ENCODE measurements at regions not wholly inside any gene's neighbourhood (a gene's known extent, or its start where the extent isn't known, plus 50 kb on each side); places are given as distances from the start of the nearest gene placed in this dataset.

DNA sequence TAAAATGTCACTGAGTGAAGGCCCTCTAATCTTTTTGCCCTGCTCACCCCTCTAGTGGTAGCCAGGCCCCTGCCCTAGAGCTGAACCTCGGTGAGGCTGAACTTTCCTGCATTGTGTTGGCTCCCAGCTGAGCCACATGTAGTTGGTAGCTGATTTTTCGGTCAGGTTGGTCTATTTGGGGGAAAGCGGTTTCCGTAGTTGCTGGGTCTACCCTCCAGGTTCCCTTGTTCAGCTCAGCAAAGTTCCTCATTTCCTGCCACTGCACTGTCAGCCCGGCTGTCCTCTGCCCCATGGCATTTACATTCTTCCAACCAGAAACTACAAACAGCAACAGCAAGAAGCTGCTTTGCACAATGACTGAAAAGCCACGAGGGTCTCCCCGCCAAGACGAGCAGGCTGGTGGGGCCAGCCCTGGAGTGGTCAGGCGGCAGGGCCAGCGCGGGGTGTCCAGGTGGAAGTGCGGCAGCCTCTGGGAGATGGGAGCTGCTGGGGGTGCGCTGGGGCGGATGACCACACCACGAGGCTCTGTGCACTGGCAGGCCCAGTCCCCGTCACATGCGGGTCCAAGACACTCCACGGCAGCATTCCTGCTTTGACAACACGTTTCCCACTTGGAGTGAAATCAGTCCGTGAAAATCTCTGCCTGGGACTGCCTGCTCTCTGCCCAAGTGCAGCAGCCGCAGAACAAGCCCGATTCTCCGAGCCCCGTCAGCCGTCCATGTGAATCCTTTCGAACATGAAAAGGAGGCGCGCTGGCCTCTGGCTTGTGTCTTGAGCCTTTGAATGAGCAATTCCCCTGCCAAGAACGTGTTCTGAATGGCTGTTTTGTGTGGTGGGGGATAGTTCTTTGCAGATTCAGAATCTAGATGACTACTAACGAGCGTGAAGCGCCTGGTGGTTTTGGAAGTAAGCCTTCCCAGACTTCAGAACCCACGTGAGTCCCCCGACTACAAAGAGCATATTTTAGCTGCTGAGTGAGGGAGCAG lies 159.4 kb downstream of the ASB1 start:
- H3K4me3 ChIP-seq (ENCODE audit: low read depth, low read length, poor library complexity, severe bottlenecking) = no peak overlapping the region
- H3K79me2 ChIP-seq (ENCODE audit: insufficient read depth, low read depth, low read length) = no peaks in the 10 kb centered on the region
- H3K36me3 ChIP-seq (ENCODE audit: insufficient read depth, low read length) = no peaks in the 10 kb centered on the region
- no TSS peak for BruUV-seq (replicated peaks)
- no peak overlapping the region for H3K27ac ChIP-seq (ENCODE audit: low read depth, low read length, poor library complexity, severe bottlenecking)
- ChIA-PET POLR2A (no interaction called here), CTCF (ENCODE audit: unreplicated experiment) (no interaction called here)
- intact Hi-C loops (cut with micrococcal nuclease; ENCODE audit: unreplicated experiment) = no loop called here
- no peak overlapping the region for H2AFZ ChIP-seq (ENCODE audit: low read length)
- no peak overlapping the region for H3K4me2 ChIP-seq (ENCODE audit: low read length)
- no peak for DNase-seq (ENCODE audit: low spot score)
- H3K4me1 ChIP-seq (ENCODE audit: insufficient read depth, low read length, poor library complexity, severe bottlenecking) = no peaks in the 10 kb centered on the region
- TF ChIP-seq, protein P1, sequence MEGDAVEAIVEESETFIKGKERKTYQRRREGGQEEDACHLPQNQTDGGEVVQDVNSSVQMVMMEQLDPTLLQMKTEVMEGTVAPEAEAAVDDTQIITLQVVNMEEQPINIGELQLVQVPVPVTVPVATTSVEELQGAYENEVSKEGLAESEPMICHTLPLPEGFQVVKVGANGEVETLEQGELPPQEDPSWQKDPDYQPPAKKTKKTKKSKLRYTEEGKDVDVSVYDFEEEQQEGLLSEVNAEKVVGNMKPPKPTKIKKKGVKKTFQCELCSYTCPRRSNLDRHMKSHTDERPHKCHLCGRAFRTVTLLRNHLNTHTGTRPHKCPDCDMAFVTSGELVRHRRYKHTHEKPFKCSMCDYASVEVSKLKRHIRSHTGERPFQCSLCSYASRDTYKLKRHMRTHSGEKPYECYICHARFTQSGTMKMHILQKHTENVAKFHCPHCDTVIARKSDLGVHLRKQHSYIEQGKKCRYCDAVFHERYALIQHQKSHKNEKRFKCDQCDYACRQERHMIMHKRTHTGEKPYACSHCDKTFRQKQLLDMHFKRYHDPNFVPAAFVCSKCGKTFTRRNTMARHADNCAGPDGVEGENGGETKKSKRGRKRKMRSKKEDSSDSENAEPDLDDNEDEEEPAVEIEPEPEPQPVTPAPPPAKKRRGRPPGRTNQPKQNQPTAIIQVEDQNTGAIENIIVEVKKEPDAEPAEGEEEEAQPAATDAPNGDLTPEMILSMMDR (conservative IDR thresholded peaks at IDR 0.05; ENCODE audit: low read length) = no peak
- no peak for TF ChIP-seq EZH2phosphoT487 (IDR thresholded peaks at IDR 0.05; ENCODE audit: borderline replicate concordance, low read depth, low read length)
- no peaks in the 10 kb centered on the region for H3K9me3 ChIP-seq (ENCODE audit: low read length)
- no peaks in the 10 kb centered on the region for H4K20me1 ChIP-seq (ENCODE audit: insufficient read depth, low read length)
- no peaks in the 10 kb centered on the region for H3K9me2 ChIP-seq (ENCODE audit: insufficient read depth, low read length)

- H4K20me1 ChIP-seq (ENCODE audit: insufficient read depth, low read length) = no peaks in the 10 kb centered on the region
- no peak overlapping the region for H3K4me2 ChIP-seq (ENCODE audit: low read length)
- H3K9me3 ChIP-seq (ENCODE audit: low read length) = no peaks in the 10 kb centered on the region
- no peaks in the 10 kb centered on the region for H3K36me3 ChIP-seq (ENCODE audit: insufficient read depth, low read length)
- H3K9me2 ChIP-seq (ENCODE audit: insufficient read depth, low read length) = no peaks in the 10 kb centered on the region
- ChIA-PET CTCF (ENCODE audit: unreplicated experiment) (no interaction called here), POLR2A (no interaction called here)
- intact Hi-C loops (cut with micrococcal nuclease; ENCODE audit: unreplicated experiment) = no loop called here
- H3K4me3 ChIP-seq (ENCODE audit: low read depth, low read length, poor library complexity, severe bottlenecking) = no peak overlapping the region
- TF ChIP-seq, protein P1 (conservative IDR thresholded peaks at IDR 0.05; ENCODE audit: low read length) = no peak
- no peak for TF ChIP-seq EZH2phosphoT487 (IDR thresholded peaks at IDR 0.05; ENCODE audit: borderline replicate concordance, low read depth, low read length)
- BruUV-seq (replicated peaks) = no TSS peak
- no peaks in the 10 kb centered on the region for H3K79me2 ChIP-seq (ENCODE audit: insufficient read depth, low read depth, low read length)
- no peak for DNase-seq (ENCODE audit: low spot score)
- H3K27ac ChIP-seq (ENCODE audit: low read depth, low read length, poor library complexity, severe bottlenecking) = no peak overlapping the region
- no peak overlapping the region for H2AFZ ChIP-seq (ENCODE audit: low read length)
- H3K4me1 ChIP-seq (ENCODE audit: insufficient read depth, low read length, poor library complexity, severe bottlenecking) = no peaks in the 10 kb centered on the region
Measured at GRCh38 chr2:238586931-238587775, 160.4 kb downstream of the ASB1 start.

Measured in OCI-LY7 (cell line).